Inflammatory macrophage treated with lipopolysaccharide for 1 hour (primary cell): ENCODE measurements at regions not wholly inside any gene's neighbourhood (a gene's known extent, or its start where the extent isn't known, plus 50 kb on each side); places are given as distances from the start of the nearest gene placed in this dataset.
"Not testable (repeated sequence)": the region's sequence is repeated elsewhere in the genome, so short reads cannot be mapped to it uniquely, and the experiment has no call there.

Experiments
- DNase-seq, 2 donors: peaks; one replicate each; pipeline ENCODE4 v3.0.0-alpha.2; 2020 to 2022

- no peak for DNase-seq
These were observed 773.3 kb upstream of the DEFB115 start for GRCh38 chr20:30484009-30484748.

GRCh38 chr20:30484749-30485070 is 772.8 kb upstream of the DEFB115 start:
- no peak for DNase-seq

GRCh38 chr20:30485331-30486102 is 771.9 kb upstream of the DEFB115 start:
- DNase-seq: no peak

GRCh38 chr20:30486103-30486478 is 771.4 kb upstream of the DEFB115 start:
- DNase-seq: no peak

GRCh38 chr20:30487461-30487860 is 770.0 kb upstream of the DEFB115 start:
- DNase-seq: not testable (repeated sequence)

GRCh38 chr20:30487947-30488926 is 769.2 kb upstream of the DEFB115 start:
- no peak for DNase-seq

- DNase-seq: no peak
These were observed 768.4 kb upstream of the DEFB115 start for GRCh38 chr20:30488941-30489613.

- no peak for DNase-seq
These were observed 767.9 kb upstream of the DEFB115 start for GRCh38 chr20:30489614-30490003.

- no peak for DNase-seq
These were observed 766.4 kb upstream of the DEFB115 start for GRCh38 chr20:30491016-30491415.

GRCh38 chr20:30496656-30497055 is 760.8 kb upstream of the DEFB115 start:
- not testable (repeated sequence) for DNase-seq

- not testable (repeated sequence) for DNase-seq
These were observed 760.3 kb upstream of the DEFB115 start for GRCh38 chr20:30497191-30497590.

GRCh38 chr20:30499123-30499522 is 758.3 kb upstream of the DEFB115 start:
- no peak for DNase-seq

- DNase-seq: not testable (repeated sequence)
These were observed 757.6 kb upstream of the DEFB115 start for GRCh38 chr20:30499716-30500446.

- DNase-seq: not testable (repeated sequence)
These were observed 757.0 kb upstream of the DEFB115 start for GRCh38 chr20:30500447-30500820.

GRCh38 chr20:30500829-30501440 is 756.5 kb upstream of the DEFB115 start:
- DNase-seq: no peak

GRCh38 chr20:30502670-30503069 is 754.8 kb upstream of the DEFB115 start:
- DNase-seq: no peak

GRCh38 chr20:30503204-30503603 is 754.3 kb upstream of the DEFB115 start:
- DNase-seq: not testable (repeated sequence)

- DNase-seq: no peak
These were observed 753.4 kb upstream of the DEFB115 start for GRCh38 chr20:30503992-30504570.

GRCh38 chr20:30505566-30505965 is 751.9 kb upstream of the DEFB115 start:
- no peak for DNase-seq

GRCh38 chr20:30506100-30506499 is 751.4 kb upstream of the DEFB115 start:
- no peak for DNase-seq

GRCh38 chr20:30508382-30508781 is 749.1 kb upstream of the DEFB115 start:
- DNase-seq: not testable (repeated sequence)
